ENCODE measurements at regions not wholly inside any gene's neighbourhood (a gene's known extent, or its start where the extent isn't known, plus 50 kb on each side); places are given as distances from the start of the nearest gene placed in this dataset.
"Not testable (repeated sequence)": the region's sequence is repeated elsewhere in the genome, so short reads cannot be mapped to it uniquely, and the experiment has no call there.

- intact Hi-C loops (cut with DNase I) = no loop called here
- 83 to 90% (median 86%) methylated on average over 1 of the region's 1 CpG for WGBS, 3 donors
- no peaks in the 10 kb centered on the region for H3K9me3 ChIP-seq
Observed at GRCh38 chr10:2556883-2557282, 510.5 kb upstream of the PFKP start.

DNA sequence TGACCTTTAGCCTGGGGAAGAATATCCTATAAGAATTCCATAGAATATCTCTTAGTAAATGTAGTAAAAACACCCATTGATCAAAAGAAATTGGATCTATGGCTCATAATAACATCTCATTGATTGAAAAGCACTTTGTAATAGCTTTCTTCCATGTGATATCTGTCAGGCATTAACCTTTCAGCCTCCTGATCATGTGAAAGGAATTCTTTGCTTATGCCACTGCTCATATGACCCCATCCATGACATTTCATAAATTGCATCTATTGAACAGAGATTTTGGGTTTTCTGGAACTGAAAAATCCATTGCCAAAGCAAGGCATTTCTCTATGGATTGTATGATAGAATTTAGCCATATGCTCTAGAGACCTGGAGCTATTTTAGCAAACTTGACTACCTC, 519.3 kb upstream of the PFKP start:
- no peak overlapping the region for H3K4me3 ChIP-seq
- no peaks in the 10 kb centered on the region for H3K36me3 ChIP-seq (ENCODE audit: insufficient read depth in 1 of 2, low read depth in 1 of 2)
- no peaks in the 10 kb centered on the region for H3K4me1 ChIP-seq
- H3K27me3 ChIP-seq (ENCODE audit: insufficient read depth in 3 of 3, low read length in 2 of 3) = peaks cover 0 to 2% (median 0%) of the 10 kb centered on the region in 3 donors
- no peaks in the 10 kb centered on the region for H3K9me3 ChIP-seq
- H3K27ac ChIP-seq = no peak overlapping the region
- TF ChIP-seq CTCF (IDR thresholded peaks at IDR 0.05) = no peak
- DNase-seq (no peak), ATAC-seq (no peak)
- intact Hi-C loops (cut with DNase I) = no loop called here

More at GRCh38 chr10:2556883-2557282, 510.5 kb upstream of the PFKP start:
- H3K4me1 ChIP-seq = no peaks in the 10 kb centered on the region
- DNase-seq = no peak
- no peak overlapping the region for H3K4me3 ChIP-seq
- no peak overlapping the region for H3K27ac ChIP-seq
- no peaks in the 10 kb centered on the region for H3K27me3 ChIP-seq (ENCODE audit: insufficient read depth in 3 of 3, low read length in 2 of 3)
- TF ChIP-seq CTCF (IDR thresholded peaks at IDR 0.05) = no peak
- no peak for ATAC-seq
- no peaks in the 10 kb centered on the region for H3K36me3 ChIP-seq (ENCODE audit: insufficient read depth in 1 of 2, low read depth in 1 of 2)

GRCh38 chr10:2547606-2548005, 519.7 kb upstream of the PFKP start:
- H3K4me3 ChIP-seq = no peak overlapping the region
- no peaks in the 10 kb centered on the region for H3K36me3 ChIP-seq (ENCODE audit: insufficient read depth in 1 of 2, low read depth in 1 of 2)
- H3K27ac ChIP-seq = no peak overlapping the region
- no peak for TF ChIP-seq CTCF (IDR thresholded peaks at IDR 0.05)
- no peaks in the 10 kb centered on the region for H3K9me3 ChIP-seq
- ATAC-seq (no peak), DNase-seq (no peak)
- intact Hi-C loops (cut with DNase I) = no loop called here
- WGBS, 3 donors = 55 to 63% (median 61%) methylated on average over 4 of the region's 4 CpGs
- no peaks in the 10 kb centered on the region for H3K4me1 ChIP-seq
- H3K27me3 ChIP-seq (ENCODE audit: insufficient read depth in 3 of 3, low read length in 2 of 3) = peaks cover 0 to 2% (median 0%) of the 10 kb centered on the region in 3 donors

DNA sequence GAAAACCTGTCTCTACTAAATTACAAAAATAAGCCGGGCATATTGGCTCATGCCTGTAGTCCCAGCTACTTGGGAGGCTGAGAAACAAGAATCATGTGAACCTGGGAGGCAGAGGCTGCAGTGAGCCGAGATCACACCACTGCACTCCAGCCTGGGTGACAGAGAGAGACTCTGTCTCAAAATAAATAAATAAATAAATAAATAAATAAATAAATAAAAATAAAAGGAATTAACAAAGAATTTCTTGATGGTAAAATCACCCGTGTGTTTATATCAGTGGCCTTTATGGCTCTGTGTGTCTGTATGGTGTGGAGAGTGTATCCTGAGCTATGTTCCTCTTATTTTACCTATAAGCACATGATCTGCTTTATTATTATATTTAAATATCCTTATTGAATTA, 520.5 kb upstream of the PFKP start:
- ATAC-seq; intact Hi-C loops (cut with DNase I): not testable (repeated sequence)

DNA sequence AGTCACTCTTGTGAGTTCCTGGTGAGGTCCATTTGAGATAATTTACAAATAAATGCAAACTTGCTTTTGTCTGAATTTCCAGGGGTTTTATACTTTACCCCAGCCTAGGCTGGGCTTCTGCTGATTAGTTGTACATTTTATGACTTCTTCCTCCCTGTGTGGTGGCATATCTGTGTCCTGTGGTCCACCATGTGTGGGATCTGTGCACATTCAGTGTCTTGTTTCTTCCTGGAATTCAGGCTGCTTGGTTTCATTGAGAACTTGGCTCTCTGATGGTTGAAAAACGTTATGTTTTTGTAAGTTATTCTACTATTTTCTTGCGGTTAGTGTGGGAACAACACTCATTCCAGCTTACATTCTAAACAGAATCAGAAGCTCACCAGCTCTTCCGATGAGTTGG, 523.4 kb upstream of the PFKP start:
- no peaks in the 10 kb centered on the region for H3K4me1 ChIP-seq
- no peak for TF ChIP-seq CTCF (IDR thresholded peaks at IDR 0.05)
- DNase-seq = no peak
- 74 to 81% (median 77%) methylated on average over 3 of the region's 3 CpGs for WGBS, 3 donors
- no peak overlapping the region for H3K4me3 ChIP-seq
- ATAC-seq = no peak
- no peaks in the 10 kb centered on the region for H3K36me3 ChIP-seq (ENCODE audit: insufficient read depth in 1 of 2, low read depth in 1 of 2)
- no peaks in the 10 kb centered on the region for H3K9me3 ChIP-seq
- peaks cover 0 to 2% (median 0%) of the 10 kb centered on the region in 3 donors for H3K27me3 ChIP-seq (ENCODE audit: insufficient read depth in 3 of 3, low read length in 2 of 3)
- H3K27ac ChIP-seq = no peak overlapping the region
- intact Hi-C loops (cut with DNase I) = no loop called here

More for the DNA sequence above, 520.5 kb upstream of the PFKP start:
- not testable (repeated sequence) for DNase-seq; H3K9me3 ChIP-seq; H3K27me3 ChIP-seq (ENCODE audit: insufficient read depth in 3 of 3, low read length in 2 of 3); H3K4me1 ChIP-seq; H3K36me3 ChIP-seq (ENCODE audit: insufficient read depth in 1 of 2, low read depth in 1 of 2); H3K4me3 ChIP-seq; H3K27ac ChIP-seq
- whole genome bisulfite sequencing, 3 donors = 89 to 92% (median 89%) methylated on average over 3 of the region's 3 CpGs
